Hepatocyte (in vitro differentiated cells): ENCODE measurements at regions not wholly inside any gene's neighbourhood (a gene's known extent, or its start where the extent isn't known, plus 50 kb on each side); places are given as distances from the start of the nearest gene placed in this dataset.

ENCODE experiments used
- EZH2 ChIP-seq: fragments of 200-600 bp; sonication (generic); IDR thresholded peaks from 2 replicates; pipeline ENCODE4 v1.6.1; 2016; ENCODE audit warnings: antibody characterized with exemption, mild to moderate bottlenecking, borderline replicate concordance
- TF ChIP-seq, protein P1 (sequence below): fragments of 200-600 bp; sonication (generic); IDR thresholded peaks from 2 replicates; pipeline ENCODE4 v1.5.1; 2016; ENCODE audit warnings: antibody characterized with exemption, mild to moderate bottlenecking; ENCODE audit not compliant: poor library complexity

DNA sequence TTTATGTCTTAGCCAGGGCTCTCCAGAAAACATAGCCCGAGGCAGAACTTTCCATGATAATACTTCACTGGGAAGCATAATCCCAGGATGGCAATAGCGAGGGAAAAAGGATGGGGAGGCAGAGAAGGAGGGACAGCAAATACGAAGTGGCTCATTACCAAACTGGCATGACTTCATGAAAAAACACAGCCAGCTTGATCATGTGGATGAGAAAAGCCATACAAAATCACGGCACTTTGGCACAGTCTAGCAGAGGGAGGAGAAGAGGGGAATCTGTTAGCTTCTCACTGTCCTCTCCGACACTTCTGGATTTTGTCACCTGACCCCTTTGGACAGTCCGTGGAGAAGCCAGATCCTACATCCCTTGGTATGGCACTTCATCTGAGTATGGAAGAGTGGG, 212.5 kb upstream of the GRIK2 start:
- TF ChIP-seq, protein P1, sequence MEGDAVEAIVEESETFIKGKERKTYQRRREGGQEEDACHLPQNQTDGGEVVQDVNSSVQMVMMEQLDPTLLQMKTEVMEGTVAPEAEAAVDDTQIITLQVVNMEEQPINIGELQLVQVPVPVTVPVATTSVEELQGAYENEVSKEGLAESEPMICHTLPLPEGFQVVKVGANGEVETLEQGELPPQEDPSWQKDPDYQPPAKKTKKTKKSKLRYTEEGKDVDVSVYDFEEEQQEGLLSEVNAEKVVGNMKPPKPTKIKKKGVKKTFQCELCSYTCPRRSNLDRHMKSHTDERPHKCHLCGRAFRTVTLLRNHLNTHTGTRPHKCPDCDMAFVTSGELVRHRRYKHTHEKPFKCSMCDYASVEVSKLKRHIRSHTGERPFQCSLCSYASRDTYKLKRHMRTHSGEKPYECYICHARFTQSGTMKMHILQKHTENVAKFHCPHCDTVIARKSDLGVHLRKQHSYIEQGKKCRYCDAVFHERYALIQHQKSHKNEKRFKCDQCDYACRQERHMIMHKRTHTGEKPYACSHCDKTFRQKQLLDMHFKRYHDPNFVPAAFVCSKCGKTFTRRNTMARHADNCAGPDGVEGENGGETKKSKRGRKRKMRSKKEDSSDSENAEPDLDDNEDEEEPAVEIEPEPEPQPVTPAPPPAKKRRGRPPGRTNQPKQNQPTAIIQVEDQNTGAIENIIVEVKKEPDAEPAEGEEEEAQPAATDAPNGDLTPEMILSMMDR = no peak
- TF ChIP-seq EZH2 = no peak
